ENCODE measurements at regions not wholly inside any gene's neighbourhood (a gene's known extent, or its start where the extent isn't known, plus 50 kb on each side); places are given as distances from the start of the nearest gene placed in this dataset.
"Not testable (repeated sequence)": the region's sequence is repeated elsewhere in the genome, so short reads cannot be mapped to it uniquely, and the experiment has no call there.

GRCh38 chr1:204002614-204003013 is 70.3 kb upstream of the SOX13 start:
- Histone ChIP-seq H3K9me3 (ENCODE audit: control insufficient read depth, insufficient read depth, low read length) (peaks cover 4% of the 10 kb centered on the region; the same call in 1 of the 2 replicates), H3K27me3 (ENCODE audit: control insufficient read depth, insufficient read depth, low read length) (peaks cover 5% of the 10 kb centered on the region), H3K27ac (ENCODE audit: low read depth, low read length) (no peak overlapping the region), H3K4me3 (ENCODE audit: low read depth, low read length) (no peak overlapping the region)
- TF ChIP-seq CTCF (IDR thresholded peaks at IDR 0.05; ENCODE audit: low read depth, low read length): no peak
- POLR2A ChIA-PET: no interaction called here
- CTCF ChIA-PET: no interaction called here
- no peak for DNase-seq (ENCODE audit: low read depth, low spot score)

- no peak for DNase-seq (ENCODE audit: low read depth, low spot score)
- Histone ChIP-seq H3K4me3 (ENCODE audit: low read depth, low read length) (no peak overlapping the region), H3K27ac (ENCODE audit: low read depth, low read length) (no peak overlapping the region), H3K27me3 (ENCODE audit: control insufficient read depth, insufficient read depth, low read length) (peaks cover 5% of the 10 kb centered on the region), H3K9me3 (ENCODE audit: control insufficient read depth, insufficient read depth, low read length) (peaks cover 4% of the 10 kb centered on the region; the same call in 1 of the 2 replicates)
- TF ChIP-seq CTCF (IDR thresholded peaks at IDR 0.05; ENCODE audit: low read depth, low read length): no peak
- POLR2A ChIA-PET: no interaction called here
- CTCF ChIA-PET: no interaction called here
Measured at GRCh38 chr1:204003536-204003935, 69.4 kb upstream of the SOX13 start.

- POLR2A ChIA-PET: no interaction called here
Measured at GRCh38 chr1:204011426-204011825, 61.5 kb upstream of the SOX13 start.

GRCh38 chr1:204013052-204013451 is 59.9 kb upstream of the SOX13 start:
- no peak for TF ChIP-seq CTCF (IDR thresholded peaks at IDR 0.05; ENCODE audit: low read depth, low read length)
- H3K9me3 ChIP-seq (ENCODE audit: control insufficient read depth, insufficient read depth, low read length): no peaks in the 10 kb centered on the region
- ChIA-PET POLR2A (no interaction called here), CTCF (interaction anchor here (0.6 kb wide), 1 partner anchor 1308 kb away, joined by 3 read pairs; no protein-coding TSS in a partner anchor)
- H3K27ac ChIP-seq (ENCODE audit: low read depth, low read length): no peak overlapping the region
- no peak for DNase-seq (ENCODE audit: low read depth, low spot score)
- peaks cover 13% of the 10 kb centered on the region for H3K27me3 ChIP-seq (ENCODE audit: control insufficient read depth, insufficient read depth, low read length)
- H3K4me3 ChIP-seq (ENCODE audit: low read depth, low read length): no peak overlapping the region

More at GRCh38 chr1:204011426-204011825, 61.5 kb upstream of the SOX13 start:
- Histone ChIP-seq H3K27me3 (ENCODE audit: control insufficient read depth, insufficient read depth, low read length) (peaks cover 5% of the 10 kb centered on the region), H3K27ac (ENCODE audit: low read depth, low read length) (no peak overlapping the region), H3K9me3 (ENCODE audit: control insufficient read depth, insufficient read depth, low read length) (no peaks in the 10 kb centered on the region), H3K4me3 (ENCODE audit: low read depth, low read length) (no peak overlapping the region)
- TF ChIP-seq CTCF (IDR thresholded peaks at IDR 0.05; ENCODE audit: low read depth, low read length): no peak
- CTCF ChIA-PET: no interaction called here
- no peak for DNase-seq (ENCODE audit: low read depth, low spot score)

GRCh38 chr1:204014336-204014735 is 58.6 kb upstream of the SOX13 start:
- H3K27ac ChIP-seq (ENCODE audit: low read depth, low read length): no peak overlapping the region
- DNase-seq (ENCODE audit: low read depth, low spot score): no peak
- ChIA-PET POLR2A (no interaction called here), CTCF (no interaction called here)
- peaks cover 13% of the 10 kb centered on the region for H3K27me3 ChIP-seq (ENCODE audit: control insufficient read depth, insufficient read depth, low read length)
- no peaks in the 10 kb centered on the region for H3K9me3 ChIP-seq (ENCODE audit: control insufficient read depth, insufficient read depth, low read length)
- TF ChIP-seq CTCF (IDR thresholded peaks at IDR 0.05; ENCODE audit: low read depth, low read length): no peak
- H3K4me3 ChIP-seq (ENCODE audit: low read depth, low read length): no peak overlapping the region

GRCh38 chr1:204014961-204015360 is 58.0 kb upstream of the SOX13 start:
- H3K9me3 ChIP-seq (ENCODE audit: control insufficient read depth, insufficient read depth, low read length); DNase-seq (ENCODE audit: low read depth, low spot score); H3K4me3 ChIP-seq (ENCODE audit: low read depth, low read length); CTCF ChIA-PET; H3K27ac ChIP-seq (ENCODE audit: low read depth, low read length); POLR2A ChIA-PET: not testable (repeated sequence)
- H3K27me3 ChIP-seq (ENCODE audit: control insufficient read depth, insufficient read depth, low read length): peaks cover 15% of the 10 kb centered on the region

Data from AG04450 (cell line).